ENCODE measurements at regions not wholly inside any gene's neighbourhood (a gene's known extent, or its start where the extent isn't known, plus 50 kb on each side); places are given as distances from the start of the nearest gene placed in this dataset.

- TF ChIP-seq EZH2phosphoT487 (IDR thresholded peaks at IDR 0.05; ENCODE audit: low read depth) (no peak), CTCF (IDR thresholded peaks at IDR 0.05; ENCODE audit: low read depth, low read length) (no peak)
Measured at GRCh38 chr14:75366963-75367362, 60.9 kb upstream of the JDP2 start.

Measured in OCI-LY3 (cell line).